Breast epithelium (tissue), 4 donors: ENCODE measurements at regions not wholly inside any gene's neighbourhood (a gene's known extent, or its start where the extent isn't known, plus 50 kb on each side); places are given as distances from the start of the nearest gene placed in this dataset.

Source experiments
- DNase-seq, 2 donors: peaks; one replicate each; pipeline ENCODE4 v3.0.0-alpha.2; 2019; ENCODE audit warnings: low spot score in 2 of 2
- H3K27ac ChIP-seq, 2 donors: fragments of 200-600 bp; sonication (generic) in 1 of 2; one replicate each; pipeline ENCODE4 v1.5.1; 2016 to 2019; ENCODE audit warnings: mild to moderate bottlenecking in 1 of 2
- H3K27me3 ChIP-seq, 2 donors: fragments of 200-600 bp; sonication (generic) in 1 of 2; one replicate each; pipeline versions ENCODE4 v1.5.1 to v1.6.0; 2017 to 2019; ENCODE audit warnings: control low read depth in 1 of 2, mild to moderate bottlenecking in 1 of 2
- H3K36me3 ChIP-seq: fragments of 200-600 bp; one replicate; pipeline ENCODE4 v1.5.1; 2019
- H3K4me1 ChIP-seq, 2 donors: fragments of 200-600 bp; sonication (generic); one replicate each; pipeline ENCODE4 v1.5.1; 2016 to 2019; ENCODE audit warnings: control low read depth in 1 of 2
- H3K4me3 ChIP-seq, 3 donors: fragments of 200-600 bp; sonication (generic); 1 replicate in 2 of 3; 2 replicates in 1 of 3; pipeline ENCODE4 v1.5.1; 2016 to 2019; ENCODE audit warnings: mild to moderate bottlenecking in 3 of 3, moderate library complexity in 2 of 3
- H3K9me3 ChIP-seq, 2 donors: fragments of 200-600 bp; sonication (generic) in 1 of 2; one replicate each; pipeline ENCODE4 v1.5.1; 2016 to 2019; ENCODE audit warnings: control low read depth in 1 of 2
- POLR2A ChIP-seq: fragments of 450-650 bp; IDR thresholded peaks from one replicate; pipeline ENCODE4 v1.6.1; 2016; ENCODE audit warnings: antibody characterized with exemption, mild to moderate bottlenecking, moderate library complexity
- POLR2AphosphoS5 ChIP-seq, 3 donors: sonication (generic); formaldehyde crosslinking; IDR thresholded peaks; one replicate each; pipeline ENCODE4 v1.6.1; 2017; ENCODE audit warnings: antibody characterized with exemption in 3 of 3
- intact Hi-C: fragments of 100-400 bp; cut with DNase I; formaldehyde crosslinking; loops from one replicate; pipeline ENCODE4 v1.15.1; 2023; ENCODE audit warnings: low total_unique reads
- TF ChIP-seq, protein P1 (sequence below), 3 donors: fragments of 450-650 bp; IDR thresholded peaks; one replicate each; pipeline ENCODE4 v1.5.1; 2016 to 2017; ENCODE audit warnings: antibody characterized with exemption in 3 of 3, mild to moderate bottlenecking in 3 of 3, moderate library complexity in 3 of 3

DNA sequence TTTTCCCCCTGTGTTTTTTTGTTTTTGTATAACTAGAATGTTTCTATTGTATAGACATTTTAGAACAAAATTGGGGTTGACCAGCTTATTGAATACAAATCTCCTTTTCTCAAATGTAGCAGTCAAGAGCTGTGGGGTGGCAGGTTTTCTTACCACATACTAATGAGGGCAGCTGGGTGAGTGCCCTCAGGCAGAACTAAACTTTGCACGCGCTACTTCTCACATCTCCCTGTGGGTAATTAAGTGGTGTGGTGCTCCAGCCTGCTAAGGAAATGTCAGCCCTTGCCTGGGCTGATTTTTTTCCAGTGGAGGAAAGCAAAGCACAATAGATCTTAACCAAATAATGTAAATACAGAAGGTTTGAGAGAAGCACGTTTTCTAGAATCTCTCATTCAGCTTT, 717.6 kb upstream of the TENM3 start:
- Histone ChIP-seq H3K27ac (no peak overlapping the region), H3K36me3 (no peaks in the 10 kb centered on the region), H3K4me1 (no peaks in the 10 kb centered on the region), H3K9me3 (no peaks in the 10 kb centered on the region), H3K4me3 (no peak overlapping the region), H3K27me3 (peaks cover 0 to 3% of the 10 kb centered on the region in 2 donors)
- intact Hi-C loops: no loop called here
- no peak for DNase-seq
- TF ChIP-seq, protein P1, sequence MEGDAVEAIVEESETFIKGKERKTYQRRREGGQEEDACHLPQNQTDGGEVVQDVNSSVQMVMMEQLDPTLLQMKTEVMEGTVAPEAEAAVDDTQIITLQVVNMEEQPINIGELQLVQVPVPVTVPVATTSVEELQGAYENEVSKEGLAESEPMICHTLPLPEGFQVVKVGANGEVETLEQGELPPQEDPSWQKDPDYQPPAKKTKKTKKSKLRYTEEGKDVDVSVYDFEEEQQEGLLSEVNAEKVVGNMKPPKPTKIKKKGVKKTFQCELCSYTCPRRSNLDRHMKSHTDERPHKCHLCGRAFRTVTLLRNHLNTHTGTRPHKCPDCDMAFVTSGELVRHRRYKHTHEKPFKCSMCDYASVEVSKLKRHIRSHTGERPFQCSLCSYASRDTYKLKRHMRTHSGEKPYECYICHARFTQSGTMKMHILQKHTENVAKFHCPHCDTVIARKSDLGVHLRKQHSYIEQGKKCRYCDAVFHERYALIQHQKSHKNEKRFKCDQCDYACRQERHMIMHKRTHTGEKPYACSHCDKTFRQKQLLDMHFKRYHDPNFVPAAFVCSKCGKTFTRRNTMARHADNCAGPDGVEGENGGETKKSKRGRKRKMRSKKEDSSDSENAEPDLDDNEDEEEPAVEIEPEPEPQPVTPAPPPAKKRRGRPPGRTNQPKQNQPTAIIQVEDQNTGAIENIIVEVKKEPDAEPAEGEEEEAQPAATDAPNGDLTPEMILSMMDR (IDR thresholded peaks at IDR 0.05): no peak
- TF ChIP-seq POLR2AphosphoS5 (IDR thresholded peaks at IDR 0.05): no peak

GRCh38 chr4:181528570-181529184, 714.5 kb upstream of the TENM3 start:
- peaks cover 0 to 3% of the 10 kb centered on the region in 2 donors for H3K27me3 ChIP-seq
- DNase-seq: peak in 1 of 2 donors; percentile 57
- H3K27ac ChIP-seq: no peak overlapping the region
- H3K36me3 ChIP-seq: no peaks in the 10 kb centered on the region
- H3K9me3 ChIP-seq: no peaks in the 10 kb centered on the region
- no peak overlapping the region for H3K4me3 ChIP-seq
- intact Hi-C loops: no loop called here
- no peaks in the 10 kb centered on the region for H3K4me1 ChIP-seq
- no peak for TF ChIP-seq POLR2AphosphoS5 (IDR thresholded peaks at IDR 0.05)
- TF ChIP-seq, protein P1 (IDR thresholded peaks at IDR 0.05): peak; percentile 39 to 66 (median 60)

GRCh38 chr4:181529537-181529936, 713.7 kb upstream of the TENM3 start:
- Histone ChIP-seq H3K4me1 (no peaks in the 10 kb centered on the region), H3K27ac (no peak overlapping the region), H3K9me3 (no peaks in the 10 kb centered on the region), H3K4me3 (no peak overlapping the region), H3K36me3 (no peaks in the 10 kb centered on the region), H3K27me3 (peaks cover 0 to under 1% of the 10 kb centered on the region in 2 donors)
- no peak for DNase-seq
- TF ChIP-seq POLR2A (no peak), POLR2AphosphoS5 (IDR thresholded peaks at IDR 0.05) (no peak)
- TF ChIP-seq, protein P1 (IDR thresholded peaks at IDR 0.05): no peak
- intact Hi-C loops: no loop called here

DNA sequence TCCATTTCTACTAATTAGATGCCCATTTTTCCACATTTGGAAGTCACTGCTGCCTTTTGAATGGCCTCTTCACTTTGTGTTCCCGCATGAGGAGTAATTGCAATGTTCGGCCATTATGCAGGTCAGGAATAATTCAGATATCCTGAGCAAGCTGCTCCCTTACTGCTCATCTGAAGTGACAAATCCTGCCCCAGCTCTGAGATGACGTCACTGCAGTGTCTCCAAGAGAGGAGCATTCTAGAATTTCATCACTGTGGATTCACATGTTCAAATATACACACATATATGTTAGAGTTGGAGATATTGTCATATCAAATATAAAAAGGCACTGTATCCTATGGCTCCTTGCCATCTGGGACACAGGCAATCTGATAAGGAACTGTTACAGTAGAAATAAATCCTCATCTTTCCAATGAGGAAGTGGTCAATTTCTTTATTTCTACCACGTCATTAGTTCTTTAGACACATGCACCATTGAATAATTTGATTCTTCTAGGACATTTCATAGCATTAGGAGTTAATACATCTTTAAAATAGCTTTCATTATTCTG, 706.9 kb upstream of the TENM3 start:
- Histone ChIP-seq H3K27me3 (no peaks in the 10 kb centered on the region), H3K9me3 (no peaks in the 10 kb centered on the region), H3K4me1 (no peaks in the 10 kb centered on the region), H3K36me3 (no peaks in the 10 kb centered on the region), H3K27ac (no peak overlapping the region), H3K4me3 (no peak overlapping the region)
- TF ChIP-seq, protein P1 (IDR thresholded peaks at IDR 0.05): no peak
- TF ChIP-seq POLR2A (no peak), POLR2AphosphoS5 (IDR thresholded peaks at IDR 0.05) (no peak)
- DNase-seq: no peak
- intact Hi-C loops: no loop called here

DNA sequence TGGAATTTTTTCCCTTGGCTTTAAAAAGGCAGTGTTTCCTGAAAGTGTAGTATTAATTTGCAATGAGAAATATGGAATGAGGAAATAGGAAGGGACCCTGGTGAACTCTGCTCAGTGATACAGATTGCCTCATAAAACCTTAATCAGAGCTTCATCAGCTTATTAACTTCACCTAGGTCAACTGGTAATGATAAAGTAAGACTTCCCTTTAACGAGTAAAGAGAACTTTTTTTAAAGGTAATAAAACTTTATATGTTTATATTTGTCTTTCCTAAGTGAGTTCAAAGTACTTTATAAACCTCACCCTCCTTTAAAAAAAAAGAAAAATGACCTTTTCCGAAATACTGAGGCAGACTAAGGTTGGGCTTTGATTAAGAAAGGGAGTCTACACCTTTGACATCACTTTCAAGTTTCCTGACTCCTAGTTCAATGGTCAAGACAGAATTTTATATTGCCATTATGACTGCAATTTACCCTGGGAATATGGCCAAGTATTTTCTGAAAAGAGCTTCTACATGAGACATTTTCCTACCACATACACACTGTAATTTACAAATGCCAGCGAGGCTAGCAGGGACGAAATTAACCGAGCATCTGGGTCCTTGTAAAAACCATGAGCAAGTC, 706.3 kb upstream of the TENM3 start:
- intact Hi-C loops: no loop called here

More for the DNA sequence above, 706.3 kb upstream of the TENM3 start:
- Histone ChIP-seq H3K4me3 (no peak overlapping the region), H3K27me3 (no peaks in the 10 kb centered on the region), H3K27ac (no peak overlapping the region), H3K4me1 (no peaks in the 10 kb centered on the region), H3K36me3 (no peaks in the 10 kb centered on the region), H3K9me3 (no peaks in the 10 kb centered on the region)
- no peak for DNase-seq
- TF ChIP-seq, protein P1 (IDR thresholded peaks at IDR 0.05): no peak
- TF ChIP-seq POLR2AphosphoS5 (IDR thresholded peaks at IDR 0.05): no peak
